GM12878 (cell line): ENCODE measurements at regions not wholly inside any gene's neighbourhood (a gene's known extent, or its start where the extent isn't known, plus 50 kb on each side); places are given as distances from the start of the nearest gene placed in this dataset.

Experiments
- ATAC-seq: fragments of 200-7000 bp; cut with Tn5 transposase; 3 replicates; pipeline ENCODE4 v1.9.1; 2020; ENCODE audit warnings: mild to moderate bottlenecking, moderate library complexity
- BruUV-seq: library from RNA; stranded (reverse); fragments of 400-500 nt; replicated peaks from 2 replicates; lab custom pipeline; 2021; lab: Mats Ljungman, UMichigan
- CTCF ChIA-PET: fragments of 300-600 bp; sonication (Branson Sonifier 250); formaldehyde crosslinking; extraction: SDS; loops from one replicate; lab custom pipeline; 2021; ENCODE audit warnings: inconsistent platforms; lab: Yijun Ruan, JAX
- POLR2A ChIA-PET: fragments of 350-600 bp; formaldehyde crosslinking; extraction: SDS; loops from one replicate; lab custom pipeline; 2021; ENCODE audit warnings: inconsistent platforms; lab: Charles Lee
- RAD21 ChIA-PET: fragments of 300-600 bp; sonication (Branson Sonifier 250); formaldehyde crosslinking; loops from one replicate; lab custom pipeline; 2023; ENCODE audit warnings: antibody characterized with exemption; ENCODE audit not compliant: unreplicated experiment; lab: Charles Lee
- SMC1A ChIA-PET: fragments of 300-600 bp; sonication (Branson Sonifier 250); formaldehyde crosslinking; loops from one replicate; lab custom pipeline; 2023; ENCODE audit not compliant: unreplicated experiment, uncharacterized antibody; lab: Charles Lee
- DNase-seq: peaks from one replicate; pipeline ENCODE4 v3.0.0-alpha.2; 2011; ENCODE audit warnings: low read depth, low spot score
- FAIRE-seq: peaks from 3 replicates; lab custom pipeline; 2011; peaks lifted over from hg19 to GRCh38; lab: Jason Lieb, UNC
- H2AFZ ChIP-seq: 2 replicates; pipeline ENCODE4 v1.6.0; 2011; ENCODE audit warnings: low read depth, low read length, control low read depth; ENCODE audit not compliant: control insufficient read depth
- H3K27ac ChIP-seq: 2 replicates; pipeline ENCODE4 v1.5.1; 2011; ENCODE audit warnings: control low read depth; ENCODE audit not compliant: control insufficient read depth, insufficient read depth
- H3K27me3 ChIP-seq, 2 experiments: replicated peaks in 1 of 2; 2 replicates each; pipeline versions ENCODE4 v1.6.0 to v1.6.1; 2011; ENCODE audit warnings: low read length in 1 of 2; ENCODE audit not compliant: control insufficient read depth in 2 of 2, insufficient read depth in 2 of 2
- H3K36me3 ChIP-seq, 2 experiments: 2 replicates each; pipeline ENCODE4 v1.5.1; 2011; ENCODE audit warnings: low read length in 1 of 2; ENCODE audit not compliant: control insufficient read depth in 2 of 2, insufficient read depth in 2 of 2
- H3K4me1 ChIP-seq: 2 replicates; pipeline ENCODE4 v1.6.1; 2011; ENCODE audit warnings: mild to moderate bottlenecking, low read length, moderate library complexity, mixed read lengths; ENCODE audit not compliant: control insufficient read depth, insufficient read depth
- H3K4me2 ChIP-seq: 2 replicates; pipeline ENCODE4 v1.6.0; 2011; ENCODE audit warnings: control low read depth; ENCODE audit not compliant: control insufficient read depth, insufficient read depth
- H3K4me3 ChIP-seq: fragments of 200-600 bp; sonication (generic); 2 replicates; pipeline ENCODE4 v1.5.1; 2016
- H3K79me2 ChIP-seq: 2 replicates; pipeline ENCODE4 v1.6.0; 2011; ENCODE audit warnings: low read length; ENCODE audit not compliant: control insufficient read depth, insufficient read depth
- H3K9ac ChIP-seq: 2 replicates; pipeline ENCODE4 v1.8.0; 2011; ENCODE audit warnings: low read length, control low read depth, mixed read lengths; ENCODE audit not compliant: control insufficient read depth, insufficient read depth
- H3K9me3 ChIP-seq: replicated peaks from 3 replicates; pipeline ENCODE4 v1.5.1; 2011; ENCODE audit warnings: mild to moderate bottlenecking, low read length; ENCODE audit not compliant: control insufficient read depth, insufficient read depth
- H4K20me1 ChIP-seq: 2 replicates; pipeline ENCODE4 v1.6.0; 2011; ENCODE audit not compliant: control insufficient read depth, insufficient read depth
- BCL3 ChIP-seq: IDR thresholded peaks from 2 replicates; pipeline ENCODE4 v1.6.1; 2011; ENCODE audit warnings: borderline replicate concordance, low read depth, mild to moderate bottlenecking, moderate library complexity, low read length; ENCODE audit not compliant: insufficient read depth, poor library complexity, severe bottlenecking
- BCLAF1 ChIP-seq: fragments of 450-650 bp; IDR thresholded peaks from 2 replicates; pipeline ENCODE4 v1.6.1; 2017; ENCODE audit warnings: antibody characterized with exemption, mild to moderate bottlenecking, moderate library complexity
- FOS ChIP-seq: IDR thresholded peaks from 3 replicates; pipeline ENCODE4 v1.6.1; 2011; ENCODE audit warnings: borderline replicate concordance; ENCODE audit not compliant: insufficient read length; ENCODE audit errors: extremely low read depth
- LARP7 ChIP-seq: fragments of 450-650 bp; IDR thresholded peaks from 2 replicates; pipeline ENCODE4 v1.6.1; 2017; ENCODE audit warnings: mild to moderate bottlenecking
- MYC ChIP-seq: IDR thresholded peaks from 2 replicates; pipeline ENCODE4 v1.6.1; 2011; ENCODE audit warnings: mild to moderate bottlenecking, low read length, moderate library complexity, inconsistent platforms; ENCODE audit not compliant: insufficient read depth, insufficient replicate concordance, insufficient read length, severe bottlenecking
- PBX3 ChIP-seq: IDR thresholded peaks from 2 replicates; pipeline ENCODE4 v1.6.1; 2011; ENCODE audit warnings: mild to moderate bottlenecking, low read depth, low read length, moderate library complexity; ENCODE audit not compliant: insufficient replicate concordance
- POLR2A ChIP-seq: IDR thresholded peaks from 2 replicates; pipeline ENCODE4 v1.6.1; 2011; ENCODE audit warnings: low read depth, mild to moderate bottlenecking, low read length
- POU2F2 ChIP-seq: IDR thresholded peaks from 3 replicates; pipeline ENCODE4 v1.6.1; 2011; ENCODE audit warnings: low read depth, mild to moderate bottlenecking, low read length, borderline replicate concordance
- RAD21 ChIP-seq: IDR thresholded peaks from 2 replicates; pipeline ENCODE4 v1.6.1; 2011; ENCODE audit warnings: mild to moderate bottlenecking, low read depth, low read length, moderate library complexity; ENCODE audit not compliant: insufficient read depth
- RELB ChIP-seq: fragments of 450-650 bp; IDR thresholded peaks from 2 replicates; pipeline ENCODE4 v1.6.1; 2017; ENCODE audit warnings: low read depth, mild to moderate bottlenecking, moderate library complexity
- RFX5 ChIP-seq: IDR thresholded peaks from 2 replicates; pipeline ENCODE4 v1.6.1; 2011; ENCODE audit warnings: low read depth, low read length, improper control_type of control experiment
- SUZ12 ChIP-seq: fragments of 200-600 bp; sonication (generic); IDR thresholded peaks from one replicate; pipeline ENCODE4 v1.6.1; 2018; ENCODE audit warnings: antibody characterized with exemption, mild to moderate bottlenecking; ENCODE audit not compliant: unreplicated experiment
- TBL1XR1 ChIP-seq: IDR thresholded peaks from 2 replicates; pipeline ENCODE4 v1.6.1; 2012; ENCODE audit warnings: low read depth, low read length, improper control_type of control experiment
- USF1 ChIP-seq: IDR thresholded peaks from 2 replicates; pipeline ENCODE4 v1.6.1; 2011; ENCODE audit warnings: borderline replicate concordance, low read depth, mild to moderate bottlenecking, moderate library complexity, mixed read lengths, low read length; ENCODE audit not compliant: insufficient read depth; ENCODE audit errors: extremely low read length
- ZNF384 ChIP-seq: IDR thresholded peaks from 2 replicates; pipeline ENCODE4 v1.6.1; 2012; ENCODE audit warnings: low read depth, mild to moderate bottlenecking, low read length, improper control_type of control experiment, borderline replicate concordance
- WGBS: methylation state at CpG from one replicate; pipeline ENCODE4 v1.1.6; 2016; ENCODE audit warnings: low lambda C conversion rate; ENCODE audit not compliant: insufficient replicate concordance, insufficient coverage; ENCODE audit errors: missing lambda C conversion rate; 5-methylcytosine and 5-hydroxymethylcytosine counted together
- in situ Hi-C: fragments of 300-500 bp; cut with MboI; formaldehyde crosslinking; loops from 9 replicates; pipeline ENCODE4 v1.14.3; 2018; ENCODE audit warnings: mixed read lengths
- intact Hi-C: fragments of 100-400 bp; cut with micrococcal nuclease; formaldehyde crosslinking; loops from one replicate; pipeline ENCODE4 v1.14.2; 2022; ENCODE audit not compliant: unreplicated experiment

- ChIA-PET POLR2A (interaction anchor here (0.7 kb wide), 1 partner anchor 59 kb away, joined by 3 read pairs; no protein-coding TSS in a partner anchor), SMC1A (interaction anchor here (1.0 to 1.2 kb wide), 2 partner anchors 10 to 13 kb away, joined by 3 read pairs; no protein-coding TSS in a partner anchor), CTCF (interaction anchor here (0.6 to 3.0 kb wide), 3 partner anchors 10 to 1422 kb away, joined by 3 to 21 read pairs (median 3); no protein-coding TSS in a partner anchor), RAD21 (interaction anchor here (0.7 to 0.8 kb wide), 2 partner anchors 11 to 563 kb away, joined by 3 read pairs; no protein-coding TSS in a partner anchor)
- H4K20me1 ChIP-seq, result no peaks in the 10 kb centered on the region
- DNase-seq, result no peak
- no peaks in the 10 kb centered on the region for H3K9me3 ChIP-seq
- no peak overlapping the region for H3K9ac ChIP-seq
- no peak overlapping the region for H3K4me2 ChIP-seq
- WGBS, result 29% methylated on average over 5 of the region's 5 CpGs
- intact Hi-C loops, result no loop called here
- H2AFZ ChIP-seq, result no peak overlapping the region
- no TSS peak for BruUV-seq
- no peaks in the 10 kb centered on the region for H3K79me2 ChIP-seq
- H3K27me3 ChIP-seq, result no peaks in the 10 kb centered on the region
- no peak for FAIRE-seq
- no peaks in the 10 kb centered on the region for H3K36me3 ChIP-seq
- H3K27ac ChIP-seq, result no peak overlapping the region
- in situ Hi-C loops, result no loop called here
- no peaks in the 10 kb centered on the region for H3K4me1 ChIP-seq
- ATAC-seq, result no peak
- no peak overlapping the region for H3K4me3 ChIP-seq
- TF ChIP-seq RFX5 (no peak), BCLAF1 (no peak), USF1 (no peak), ZNF384 (no peak), BCL3 (no peak), POU2F2 (no peak), TBL1XR1 (no peak), FOS (no peak), LARP7 (no peak), PBX3 (no peak), POLR2A (no peak), SUZ12 (no peak), RAD21 (no peak), RELB (no peak), MYC (no peak)
Measured at GRCh38 chr1:222106377-222106776, 364.5 kb upstream of the DUSP10 start.
